HepG2 (cell line): ENCODE measurements at regions not wholly inside any gene's neighbourhood (a gene's known extent, or its start where the extent isn't known, plus 50 kb on each side); places are given as distances from the start of the nearest gene placed in this dataset.

ENCODE experiments used
- ATAC-seq: fragments of 200-7000 bp; cut with Tn5 transposase; 3 replicates; pipeline ENCODE4 v1.9.1; 2020; ENCODE audit warnings: mild to moderate bottlenecking, moderate library complexity
- BruUV-seq: library from RNA; stranded (reverse); fragments of 400-500 nt; replicated peaks from 2 replicates; lab custom pipeline; 2021; lab: Mats Ljungman, UMichigan
- CTCF ChIA-PET: fragments of 300-600 bp; formaldehyde crosslinking; extraction: SDS; loops from one replicate; lab custom pipeline; 2021; ENCODE audit warnings: low total read pairs, inconsistent platforms, low intra/inter-chr PET ratio; lab: Yijun Ruan, JAX
- POLR2A ChIA-PET: fragments of 350-600 bp; sonication (Branson Sonifier 250); formaldehyde crosslinking; loops from one replicate; lab custom pipeline; 2020; ENCODE audit warnings: antibody characterized with exemption, inconsistent platforms; lab: Yijun Ruan, JAX
- DNase-seq: peaks from one replicate; pipeline ENCODE4 v3.0.0-alpha.2; 2015; ENCODE audit warnings: low spot score
- FAIRE-seq: peaks from 3 replicates; lab custom pipeline; 2011; peaks lifted over from hg19 to GRCh38; lab: Jason Lieb, UNC
- H2AFZ ChIP-seq: one replicate; pipeline ENCODE4 v1.6.1; 2011; ENCODE audit warnings: low read length, inconsistent platforms
- H3K27ac ChIP-seq: fragments of 300-600 bp; 3 replicates; pipeline ENCODE4 v1.8.0; 2011; ENCODE audit warnings: mixed run types, mild to moderate bottlenecking, mixed read lengths, low read length, inconsistent platforms; ENCODE audit not compliant: insufficient read depth; ENCODE audit errors: extremely low read length
- H3K27me3 ChIP-seq, 2 experiments: fragments of 200-600 bp in 1 of 2; 2 replicates in 1 of 2; 3 replicates in 1 of 2; pipeline versions ENCODE4 v1.6.0 to v1.8.0; 2011; ENCODE audit warnings: low read length in 2 of 2, mild to moderate bottlenecking in 2 of 2, moderate library complexity in 2 of 2, inconsistent platforms in 1 of 2; ENCODE audit not compliant: insufficient read depth in 2 of 2, control insufficient read depth in 1 of 2
- H3K36me3 ChIP-seq, 2 experiments: fragments of 200-600 bp in 1 of 2; replicated peaks in 1 of 2; 2 replicates in 1 of 2; 3 replicates in 1 of 2; pipeline versions ENCODE4 v1.5.1 to v1.8.0; 2011; ENCODE audit warnings: low read length in 2 of 2, inconsistent platforms in 1 of 2; ENCODE audit not compliant: insufficient read depth in 2 of 2, control insufficient read depth in 1 of 2
- H3K4me1 ChIP-seq: 2 replicates; pipeline ENCODE4 v1.5.1; 2012; ENCODE audit warnings: low read length, inconsistent platforms; ENCODE audit not compliant: insufficient read depth
- H3K4me2 ChIP-seq: 2 replicates; pipeline ENCODE4 v1.6.0; 2011; ENCODE audit warnings: low read depth, low read length, inconsistent platforms
- H3K4me3 ChIP-seq, 3 experiments: fragments of 200-600 bp in 1 of 3; sonication (generic), shearing (Covaris generic) in 1 of 3; replicated peaks in 1 of 3; 2 replicates each; pipeline ENCODE4 v1.5.1; 2011 to 2016; ENCODE audit warnings: low read length in 3 of 3, inconsistent platforms in 2 of 3, low read depth in 2 of 3, mild to moderate bottlenecking in 2 of 3, control low read depth in 1 of 3, mixed read lengths in 1 of 3; ENCODE audit not compliant: insufficient read depth in 1 of 3
- H3K79me2 ChIP-seq: one replicate; pipeline ENCODE4 v1.6.1; 2011; ENCODE audit warnings: low read length, inconsistent platforms; ENCODE audit not compliant: insufficient read depth
- H3K9ac ChIP-seq: 2 replicates; pipeline ENCODE4 v1.6.0; 2011; ENCODE audit warnings: mild to moderate bottlenecking, low read depth, low read length, inconsistent platforms; ENCODE audit not compliant: insufficient read depth
- H3K9me3 ChIP-seq: 2 replicates; pipeline ENCODE4 v1.5.1; 2012; ENCODE audit warnings: mild to moderate bottlenecking, low read length
- H4K20me1 ChIP-seq: 2 replicates; pipeline ENCODE4 v1.6.0; 2011; ENCODE audit warnings: inconsistent platforms, mild to moderate bottlenecking, low read length, moderate library complexity; ENCODE audit not compliant: insufficient read depth
- ELF4 ChIP-seq: sonication (generic); formaldehyde crosslinking; IDR thresholded peaks from 2 replicates; pipeline ENCODE4 v1.5.0; 2020; ENCODE audit warnings: missing genetic modification reagents, mild to moderate bottlenecking, moderate library complexity, borderline replicate concordance
- FOXO1 ChIP-seq: sonication (generic); formaldehyde crosslinking; IDR thresholded peaks from 2 replicates; pipeline ENCODE4 v1.4.0; 2020; ENCODE audit warnings: missing genetic modification reagents
- MEIS2 ChIP-seq: sonication (generic); formaldehyde crosslinking; IDR thresholded peaks from 2 replicates; pipeline ENCODE4 v1.9.0; 2021; ENCODE audit warnings: mild to moderate bottlenecking, missing genetic modification reagents
- SMARCC2 ChIP-seq: fragments of 450-650 bp; IDR thresholded peaks from 2 replicates; pipeline ENCODE4 v1.6.1; 2017; ENCODE audit warnings: antibody characterized with exemption, mild to moderate bottlenecking
- TRIM24 ChIP-seq: sonication (generic); formaldehyde crosslinking; IDR thresholded peaks from 2 replicates; pipeline ENCODE4 v1.8.0; 2022; ENCODE audit warnings: mild to moderate bottlenecking, missing genetic modification reagents
- ZNF572 ChIP-seq: sonication (generic); formaldehyde crosslinking; IDR thresholded peaks from 2 replicates; pipeline ENCODE4 v1.5.1; 2020; ENCODE audit warnings: mild to moderate bottlenecking, missing genetic modification reagents
- WGBS: methylation state at CpG from one replicate; pipeline ENCODE4 v1.1.6; 2017; ENCODE audit warnings: low lambda C conversion rate; 5-methylcytosine and 5-hydroxymethylcytosine counted together
- in situ Hi-C: cut with HindIII; loops from 2 replicates; pipeline ENCODE4 v1.10.0; 2017; ENCODE audit warnings: low pct_unique_long_range_greater_than_20kb; ENCODE audit not compliant: extremely low pct_ligation_motif_present
- intact Hi-C: fragments of 100-400 bp; cut with micrococcal nuclease; formaldehyde crosslinking; loops from one replicate; pipeline ENCODE4 v1.10.0; 2022; ENCODE audit not compliant: unreplicated experiment
- TF ChIP-seq, protein P1 (sequence below), 2 experiments: IDR thresholded peaks; 2 replicates each; pipeline ENCODE4 v1.6.1; 2011 to 2012; ENCODE audit warnings: low read length in 2 of 2, borderline replicate concordance in 1 of 2, low read depth in 1 of 2, mild to moderate bottlenecking in 1 of 2, moderate library complexity in 1 of 2
- TF ChIP-seq, protein P2 (sequence below): sonication (generic); formaldehyde crosslinking; IDR thresholded peaks from 2 replicates; pipeline ENCODE4 v1.4.0; 2020; ENCODE audit warnings: missing genetic modification reagents

DNA sequence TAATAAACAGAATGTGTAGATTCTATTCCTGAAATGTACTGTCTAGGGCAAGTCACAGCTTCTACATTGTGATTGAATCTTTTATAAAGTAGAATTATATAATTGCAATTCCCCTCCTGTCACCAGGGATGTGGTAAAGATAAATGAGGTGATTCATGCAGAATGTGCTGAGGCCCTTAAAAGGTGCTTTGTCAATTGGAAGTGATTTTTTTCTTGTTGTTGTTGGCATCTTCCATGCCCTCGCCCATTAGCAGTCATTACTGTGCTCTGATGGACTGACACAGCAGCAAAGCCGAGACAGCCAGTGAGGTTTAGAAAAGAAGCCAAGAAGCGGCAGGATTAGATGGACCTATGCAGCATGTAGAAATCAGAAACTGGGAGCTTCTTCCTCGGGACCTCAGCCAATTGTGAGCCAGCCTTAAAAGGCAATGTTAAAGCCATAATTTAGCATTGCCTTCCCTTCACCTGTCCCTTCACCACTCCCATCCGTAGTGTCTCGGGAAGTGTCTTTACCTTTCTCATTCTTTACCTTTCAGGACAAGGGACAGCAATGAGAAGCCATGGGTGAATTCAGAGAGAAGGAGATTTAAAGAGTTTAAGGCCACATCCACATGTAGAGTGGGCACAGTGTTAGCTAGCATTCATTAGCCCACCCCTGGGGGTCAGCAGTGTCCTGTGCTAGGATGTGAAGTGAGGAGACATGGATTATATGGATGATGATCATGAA lies 257.8 kb downstream of the PLK2 start:
- Histone ChIP-seq H3K27me3 (no peaks in the 10 kb centered on the region; a peak in 1 of 5 replicates), H3K27ac (no peak overlapping the region), H2AFZ (no peak overlapping the region), H3K9me3 (no peaks in the 10 kb centered on the region), H4K20me1 (no peaks in the 10 kb centered on the region), H3K36me3 (no peaks in the 10 kb centered on the region), H3K4me2 (no peak overlapping the region), H3K4me3 (no peak overlapping the region), H3K4me1 (no peaks in the 10 kb centered on the region), H3K79me2 (no peaks in the 10 kb centered on the region), H3K9ac (no peak overlapping the region)
- in situ Hi-C loops, result no loop called here
- WGBS, result 5% methylated on average over 5 of the region's 6 CpGs
- ChIA-PET CTCF (no interaction called here), POLR2A (no interaction called here)
- no peak for TF ChIP-seq SMARCC2
- TF ChIP-seq, protein P1, sequence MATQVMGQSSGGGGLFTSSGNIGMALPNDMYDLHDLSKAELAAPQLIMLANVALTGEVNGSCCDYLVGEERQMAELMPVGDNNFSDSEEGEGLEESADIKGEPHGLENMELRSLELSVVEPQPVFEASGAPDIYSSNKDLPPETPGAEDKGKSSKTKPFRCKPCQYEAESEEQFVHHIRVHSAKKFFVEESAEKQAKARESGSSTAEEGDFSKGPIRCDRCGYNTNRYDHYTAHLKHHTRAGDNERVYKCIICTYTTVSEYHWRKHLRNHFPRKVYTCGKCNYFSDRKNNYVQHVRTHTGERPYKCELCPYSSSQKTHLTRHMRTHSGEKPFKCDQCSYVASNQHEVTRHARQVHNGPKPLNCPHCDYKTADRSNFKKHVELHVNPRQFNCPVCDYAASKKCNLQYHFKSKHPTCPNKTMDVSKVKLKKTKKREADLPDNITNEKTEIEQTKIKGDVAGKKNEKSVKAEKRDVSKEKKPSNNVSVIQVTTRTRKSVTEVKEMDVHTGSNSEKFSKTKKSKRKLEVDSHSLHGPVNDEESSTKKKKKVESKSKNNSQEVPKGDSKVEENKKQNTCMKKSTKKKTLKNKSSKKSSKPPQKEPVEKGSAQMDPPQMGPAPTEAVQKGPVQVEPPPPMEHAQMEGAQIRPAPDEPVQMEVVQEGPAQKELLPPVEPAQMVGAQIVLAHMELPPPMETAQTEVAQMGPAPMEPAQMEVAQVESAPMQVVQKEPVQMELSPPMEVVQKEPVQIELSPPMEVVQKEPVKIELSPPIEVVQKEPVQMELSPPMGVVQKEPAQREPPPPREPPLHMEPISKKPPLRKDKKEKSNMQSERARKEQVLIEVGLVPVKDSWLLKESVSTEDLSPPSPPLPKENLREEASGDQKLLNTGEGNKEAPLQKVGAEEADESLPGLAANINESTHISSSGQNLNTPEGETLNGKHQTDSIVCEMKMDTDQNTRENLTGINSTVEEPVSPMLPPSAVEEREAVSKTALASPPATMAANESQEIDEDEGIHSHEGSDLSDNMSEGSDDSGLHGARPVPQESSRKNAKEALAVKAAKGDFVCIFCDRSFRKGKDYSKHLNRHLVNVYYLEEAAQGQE (IDR thresholded peaks at IDR 0.05; ENCODE audit: borderline replicate concordance in 1 of 2, low read depth in 1 of 2, low read length in 2 of 2), result 0 out of 4 replicates have a peak, but pooled peaks of 1 of the 2 experiments have one; percentile 34
- TF ChIP-seq ZNF572 (CRISPR knock-in tag), result no peak
- no TSS peak for BruUV-seq
- DNase-seq (no peak), ATAC-seq (no peak), FAIRE-seq (no peak)
- intact Hi-C loops, result no loop called here

DNA sequence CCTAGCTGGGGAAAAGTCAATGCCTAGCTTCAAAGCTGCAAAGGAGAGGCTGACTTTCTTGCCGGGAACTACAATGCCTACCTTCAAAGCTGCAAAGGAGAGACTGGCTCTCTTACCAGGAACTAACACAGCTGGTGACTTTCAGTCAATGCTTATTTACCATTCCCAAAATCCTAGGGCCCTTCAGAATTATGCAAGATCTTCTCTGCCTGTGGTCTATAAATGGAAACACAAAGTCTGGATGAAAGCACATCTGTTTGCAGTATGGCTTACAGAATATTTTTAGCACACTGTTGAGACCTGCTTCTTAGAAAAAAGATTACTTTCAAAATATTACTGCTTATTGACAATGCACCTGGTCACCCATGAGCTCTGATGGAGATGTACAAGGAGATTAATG lies 259.4 kb downstream of the PLK2 start:
- no peak overlapping the region for H2AFZ ChIP-seq
- no peaks in the 10 kb centered on the region for H4K20me1 ChIP-seq
- H3K9me3 ChIP-seq, result no peaks in the 10 kb centered on the region
- FAIRE-seq (no peak), ATAC-seq (no peak), DNase-seq (no peak)
- H3K4me1 ChIP-seq, result no peaks in the 10 kb centered on the region
- no peaks in the 10 kb centered on the region for H3K79me2 ChIP-seq
- WGBS, result 0% methylated on average over 1 of the region's 1 CpG
- no TSS peak for BruUV-seq
- intact Hi-C loops, result no loop called here
- no peak overlapping the region for H3K27ac ChIP-seq
- in situ Hi-C loops, result no loop called here
- H3K9ac ChIP-seq, result no peak overlapping the region
- ChIA-PET CTCF (no interaction called here), POLR2A (no interaction called here)
- no peaks in the 10 kb centered on the region for H3K36me3 ChIP-seq
- H3K4me3 ChIP-seq, result no peak overlapping the region
- H3K27me3 ChIP-seq, result no peaks in the 10 kb centered on the region; a peak in 1 of 5 replicates
- no peak overlapping the region for H3K4me2 ChIP-seq
- TF ChIP-seq FOXO1, result no peak
- no peak for TF ChIP-seq MEIS2 (CRISPR knock-in tag)
- TF ChIP-seq TRIM24 (CRISPR knock-in tag), result no peak
- no peak for TF ChIP-seq ELF4 (CRISPR knock-in tag)
- TF ChIP-seq, protein P2, sequence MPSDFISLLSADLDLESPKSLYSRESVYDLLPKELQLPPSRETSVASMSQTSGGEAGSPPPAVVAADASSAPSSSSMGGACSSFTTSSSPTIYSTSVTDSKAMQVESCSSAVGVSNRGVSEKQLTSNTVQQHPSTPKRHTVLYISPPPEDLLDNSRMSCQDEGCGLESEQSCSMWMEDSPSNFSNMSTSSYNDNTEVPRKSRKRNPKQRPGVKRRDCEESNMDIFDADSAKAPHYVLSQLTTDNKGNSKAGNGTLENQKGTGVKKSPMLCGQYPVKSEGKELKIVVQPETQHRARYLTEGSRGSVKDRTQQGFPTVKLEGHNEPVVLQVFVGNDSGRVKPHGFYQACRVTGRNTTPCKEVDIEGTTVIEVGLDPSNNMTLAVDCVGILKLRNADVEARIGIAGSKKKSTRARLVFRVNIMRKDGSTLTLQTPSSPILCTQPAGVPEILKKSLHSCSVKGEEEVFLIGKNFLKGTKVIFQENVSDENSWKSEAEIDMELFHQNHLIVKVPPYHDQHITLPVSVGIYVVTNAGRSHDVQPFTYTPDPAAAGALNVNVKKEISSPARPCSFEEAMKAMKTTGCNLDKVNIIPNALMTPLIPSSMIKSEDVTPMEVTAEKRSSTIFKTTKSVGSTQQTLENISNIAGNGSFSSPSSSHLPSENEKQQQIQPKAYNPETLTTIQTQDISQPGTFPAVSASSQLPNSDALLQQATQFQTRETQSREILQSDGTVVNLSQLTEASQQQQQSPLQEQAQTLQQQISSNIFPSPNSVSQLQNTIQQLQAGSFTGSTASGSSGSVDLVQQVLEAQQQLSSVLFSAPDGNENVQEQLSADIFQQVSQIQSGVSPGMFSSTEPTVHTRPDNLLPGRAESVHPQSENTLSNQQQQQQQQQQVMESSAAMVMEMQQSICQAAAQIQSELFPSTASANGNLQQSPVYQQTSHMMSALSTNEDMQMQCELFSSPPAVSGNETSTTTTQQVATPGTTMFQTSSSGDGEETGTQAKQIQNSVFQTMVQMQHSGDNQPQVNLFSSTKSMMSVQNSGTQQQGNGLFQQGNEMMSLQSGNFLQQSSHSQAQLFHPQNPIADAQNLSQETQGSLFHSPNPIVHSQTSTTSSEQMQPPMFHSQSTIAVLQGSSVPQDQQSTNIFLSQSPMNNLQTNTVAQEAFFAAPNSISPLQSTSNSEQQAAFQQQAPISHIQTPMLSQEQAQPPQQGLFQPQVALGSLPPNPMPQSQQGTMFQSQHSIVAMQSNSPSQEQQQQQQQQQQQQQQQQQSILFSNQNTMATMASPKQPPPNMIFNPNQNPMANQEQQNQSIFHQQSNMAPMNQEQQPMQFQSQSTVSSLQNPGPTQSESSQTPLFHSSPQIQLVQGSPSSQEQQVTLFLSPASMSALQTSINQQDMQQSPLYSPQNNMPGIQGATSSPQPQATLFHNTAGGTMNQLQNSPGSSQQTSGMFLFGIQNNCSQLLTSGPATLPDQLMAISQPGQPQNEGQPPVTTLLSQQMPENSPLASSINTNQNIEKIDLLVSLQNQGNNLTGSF (CRISPR knock-in tag), result no peak
